B cell (primary cell): ENCODE measurements at regions not wholly inside any gene's neighbourhood (a gene's known extent, or its start where the extent isn't known, plus 50 kb on each side); places are given as distances from the start of the nearest gene placed in this dataset.
"Not testable (repeated sequence)": the region's sequence is repeated elsewhere in the genome, so short reads cannot be mapped to it uniquely, and the experiment has no call there.

ENCODE experiments used
- ATAC-seq: fragments of 200-7000 bp; cut with Tn5 transposase; one replicate; pipeline ENCODE4 v1.10.0; 2021; ENCODE audit warnings: low read depth, mild to moderate bottlenecking, moderate number of reproducible peaks, moderate library complexity
- CTCF ChIA-PET: fragments of 350-600 bp; sonication (Branson Sonifier 250); formaldehyde crosslinking; loops from one replicate; lab custom pipeline; 2021; ENCODE audit warnings: antibody characterized with exemption, inconsistent platforms; lab: Charles Lee
- POLR2A ChIA-PET: fragments of 350-600 bp; sonication (Branson Sonifier 250); formaldehyde crosslinking; loops from one replicate; lab custom pipeline; 2021; ENCODE audit warnings: antibody characterized with exemption; lab: Charles Lee
- DNase-seq: peaks from one replicate; pipeline ENCODE4 v3.0.0; 2013
- H2AFZ ChIP-seq: 2 replicates; pipeline ENCODE4 v1.6.1; 2012; ENCODE audit warnings: mild to moderate bottlenecking, low read depth, low read length; ENCODE audit not compliant: insufficient read depth, poor library complexity, severe bottlenecking
- H3K27ac ChIP-seq, 2 donors: 1 replicate in 1 of 2; 2 replicates in 1 of 2; pipeline ENCODE4 v1.5.1; 2012 to 2013; ENCODE audit warnings: low read length in 2 of 2, mild to moderate bottlenecking in 2 of 2, moderate library complexity in 1 of 2
- H3K27me3 ChIP-seq, 4 experiments: fragments of 200-600 bp in 1 of 4; sonication (generic) in 1 of 4; replicated peaks in 1 of 4; 1 replicate in 2 of 4; 2 replicates in 2 of 4; pipeline versions ENCODE4 v1.6.1 to v1.7.0; 2013 to 2016; ENCODE audit warnings: low read length in 3 of 4, mild to moderate bottlenecking in 2 of 4, mixed read lengths in 1 of 4, moderate library complexity in 1 of 4; ENCODE audit not compliant: insufficient read depth in 4 of 4, control insufficient read depth in 3 of 4; ENCODE audit errors: control extremely low read depth in 1 of 4
- H3K36me3 ChIP-seq, 2 experiments: replicated peaks in 1 of 2; 1 replicate in 1 of 2; 2 replicates in 1 of 2; pipeline versions ENCODE4 v1.6.1 to v1.7.1; 2013; ENCODE audit warnings: low read length in 1 of 2; ENCODE audit not compliant: insufficient read depth in 2 of 2, control insufficient read depth in 1 of 2; ENCODE audit errors: control extremely low read depth in 1 of 2, extremely low read depth in 1 of 2
- H3K4me1 ChIP-seq, 2 donors: fragments of 200-600 bp in 1 of 2; sonication (generic) in 1 of 2; 1 replicate in 1 of 2; 2 replicates in 1 of 2; pipeline versions ENCODE4 v1.5.1 to v1.6.1; 2013 to 2017; ENCODE audit warnings: low read length in 2 of 2; ENCODE audit not compliant: control insufficient read depth in 2 of 2, insufficient read depth in 2 of 2
- H3K4me2 ChIP-seq: replicated peaks from 2 replicates; pipeline ENCODE3; 2012; ENCODE audit warnings: mild to moderate bottlenecking, low read depth, low read length; ENCODE audit not compliant: poor library complexity, severe bottlenecking
- H3K4me3 ChIP-seq, 5 experiments: fragments of 200-600 bp in 1 of 5; sonication (generic) in 1 of 5; 1 replicate in 3 of 5; 2 replicates in 2 of 5; pipeline versions ENCODE4 v1.5.1 to v1.7.0; 2011 to 2016; ENCODE audit warnings: low read length in 4 of 5, mild to moderate bottlenecking in 4 of 5, low read depth in 2 of 5, control low read depth in 1 of 5, moderate library complexity in 1 of 5; ENCODE audit not compliant: insufficient read depth in 1 of 5; ENCODE audit errors: control extremely low read depth in 1 of 5, extremely low read depth in 1 of 5
- H3K79me2 ChIP-seq: fragments of 200-600 bp; sonication (generic); one replicate; pipeline ENCODE4 v1.6.0; 2016; ENCODE audit warnings: low read length; ENCODE audit not compliant: control insufficient read depth, insufficient read depth
- H3K9ac ChIP-seq: fragments of 200-600 bp; sonication (generic); 2 replicates; pipeline ENCODE4 v1.6.1; 2017; ENCODE audit warnings: mild to moderate bottlenecking, low read length, moderate library complexity
- H3K9me3 ChIP-seq, 3 donors: one replicate each; pipeline versions ENCODE4 v1.6.1 to v1.7.1; 2013; ENCODE audit warnings: low read length in 2 of 3; ENCODE audit not compliant: control insufficient read depth in 2 of 3, insufficient read depth in 1 of 3; ENCODE audit errors: control extremely low read depth in 1 of 3
- H4K20me1 ChIP-seq: 2 replicates; pipeline ENCODE4 v1.6.0; 2012; ENCODE audit warnings: mild to moderate bottlenecking, low read length; ENCODE audit not compliant: insufficient read depth, control insufficient read depth, poor library complexity, severe bottlenecking
- H3K27ac Mint-ChIP-seq: one replicate; pipeline ENCODE4 v1.8.0; 2021; ENCODE audit warnings: mixed read lengths
- H3K27me3 Mint-ChIP-seq: one replicate; pipeline ENCODE4 v1.8.0; 2021; ENCODE audit warnings: mixed read lengths
- H3K4me1 Mint-ChIP-seq: one replicate; pipeline ENCODE4 v1.8.0; 2021; ENCODE audit warnings: mixed read lengths
- H3K4me3 Mint-ChIP-seq: one replicate; pipeline ENCODE4 v1.8.0; 2021; ENCODE audit warnings: mixed read lengths
- H3K9me3 Mint-ChIP-seq: one replicate; pipeline ENCODE4 v1.8.0; 2022; ENCODE audit warnings: mixed read lengths; ENCODE audit not compliant: insufficient read depth
- EZH2 ChIP-seq: IDR thresholded peaks from 2 replicates; pipeline ENCODE4 v1.6.1; 2012; ENCODE audit warnings: borderline replicate concordance, low read depth, mild to moderate bottlenecking, moderate library complexity, low read length; ENCODE audit not compliant: insufficient read depth, poor library complexity, severe bottlenecking
- WGBS: methylation state at CpG from one replicate; pipeline ENCODE4 v1.1.5; 2013; ENCODE audit warnings: missing lambda C conversion rate; ENCODE audit not compliant: insufficient coverage; 5-methylcytosine and 5-hydroxymethylcytosine counted together
- intact Hi-C: fragments of 100-400 bp; cut with micrococcal nuclease; formaldehyde crosslinking; loops from one replicate; pipeline ENCODE4 v1.10.0; 2022
- TF ChIP-seq, protein P1 (sequence below): fragments of 200-600 bp; IDR thresholded peaks from one replicate; pipeline ENCODE4 v1.8.0; 2022; ENCODE audit warnings: antibody characterized with exemption, mild to moderate bottlenecking

DNA sequence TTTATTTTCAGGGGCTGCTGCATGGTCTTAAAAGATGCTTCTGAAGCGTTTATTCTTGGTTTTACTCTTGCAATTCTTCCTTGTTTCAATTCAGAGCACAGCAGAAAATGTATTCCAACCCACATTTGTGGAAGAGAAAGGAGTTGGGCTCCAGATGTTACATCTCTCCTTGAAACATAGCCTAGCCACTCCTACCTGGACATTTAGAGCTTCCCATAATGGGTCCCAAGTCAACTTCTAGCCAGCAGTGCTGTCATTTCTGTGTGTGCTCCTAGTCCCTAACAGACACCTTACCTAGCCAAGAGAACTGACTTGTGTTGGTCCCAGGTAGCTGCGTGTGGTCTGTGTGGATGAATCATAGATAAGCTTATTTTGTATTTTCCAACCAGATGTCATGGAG lies 61.2 kb upstream of the ANKRD55 start:
- H3K27me3 Mint-ChIP-seq = no peaks in the 10 kb centered on the region
- DNase-seq (no peak), ATAC-seq (no peak)
- no peak overlapping the region for H2AFZ ChIP-seq
- no peaks in the 10 kb centered on the region for H4K20me1 ChIP-seq
- ChIA-PET POLR2A (no interaction called here), CTCF (no interaction called here)
- H3K9me3 ChIP-seq = peaks cover 0 to 1% (median 0%) of the 10 kb centered on the region in 3 donors
- intact Hi-C loops = no loop called here
- no peaks in the 10 kb centered on the region for H3K9me3 Mint-ChIP-seq
- H3K27ac Mint-ChIP-seq = no peak overlapping the region
- H3K36me3 ChIP-seq = no peaks in the 10 kb centered on the region
- H3K4me1 ChIP-seq = peaks cover 0 to 4% of the 10 kb centered on the region in 2 donors
- no peak for TF ChIP-seq EZH2
- TF ChIP-seq, protein P1, sequence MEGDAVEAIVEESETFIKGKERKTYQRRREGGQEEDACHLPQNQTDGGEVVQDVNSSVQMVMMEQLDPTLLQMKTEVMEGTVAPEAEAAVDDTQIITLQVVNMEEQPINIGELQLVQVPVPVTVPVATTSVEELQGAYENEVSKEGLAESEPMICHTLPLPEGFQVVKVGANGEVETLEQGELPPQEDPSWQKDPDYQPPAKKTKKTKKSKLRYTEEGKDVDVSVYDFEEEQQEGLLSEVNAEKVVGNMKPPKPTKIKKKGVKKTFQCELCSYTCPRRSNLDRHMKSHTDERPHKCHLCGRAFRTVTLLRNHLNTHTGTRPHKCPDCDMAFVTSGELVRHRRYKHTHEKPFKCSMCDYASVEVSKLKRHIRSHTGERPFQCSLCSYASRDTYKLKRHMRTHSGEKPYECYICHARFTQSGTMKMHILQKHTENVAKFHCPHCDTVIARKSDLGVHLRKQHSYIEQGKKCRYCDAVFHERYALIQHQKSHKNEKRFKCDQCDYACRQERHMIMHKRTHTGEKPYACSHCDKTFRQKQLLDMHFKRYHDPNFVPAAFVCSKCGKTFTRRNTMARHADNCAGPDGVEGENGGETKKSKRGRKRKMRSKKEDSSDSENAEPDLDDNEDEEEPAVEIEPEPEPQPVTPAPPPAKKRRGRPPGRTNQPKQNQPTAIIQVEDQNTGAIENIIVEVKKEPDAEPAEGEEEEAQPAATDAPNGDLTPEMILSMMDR = no peak
- no peak overlapping the region for H3K4me3 Mint-ChIP-seq
- H3K4me2 ChIP-seq = no peak overlapping the region
- H3K4me1 Mint-ChIP-seq = peaks cover 10% of the 10 kb centered on the region
- H3K27me3 ChIP-seq = no peaks in the 10 kb centered on the region
- 100% methylated on average over 1 of the region's 2 CpGs for WGBS
- no peak overlapping the region for H3K9ac ChIP-seq
- no peaks in the 10 kb centered on the region for H3K79me2 ChIP-seq
- no peak overlapping the region for H3K4me3 ChIP-seq
- H3K27ac ChIP-seq = no peak overlapping the region

DNA sequence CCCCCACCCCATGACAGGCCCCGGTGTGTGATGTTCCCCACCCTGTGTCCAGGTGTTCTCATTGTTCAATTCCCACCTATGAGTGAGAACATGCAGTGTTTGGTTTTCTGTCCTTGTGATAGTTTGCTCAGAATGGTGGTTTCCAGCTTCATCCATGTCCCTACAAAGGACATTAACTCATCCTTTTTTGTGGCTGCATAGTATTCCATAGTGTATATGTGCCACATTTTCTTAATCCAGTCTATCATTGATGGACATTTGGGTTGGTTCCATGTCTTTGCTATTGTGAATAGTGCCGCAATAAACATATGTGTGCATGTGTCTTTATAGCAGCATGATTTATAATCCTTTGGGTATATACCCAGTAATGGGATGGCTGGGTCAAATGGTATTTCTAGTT lies 59.7 kb upstream of the ANKRD55 start:
- H2AFZ ChIP-seq, ATAC-seq, H3K4me1 ChIP-seq, H3K27me3 ChIP-seq, H3K4me2 ChIP-seq, intact Hi-C loops, H3K27ac ChIP-seq, H3K9me3 ChIP-seq, H3K79me2 ChIP-seq, H3K9ac ChIP-seq, CTCF ChIA-PET, H3K4me3 ChIP-seq, H3K36me3 ChIP-seq, H3K27ac Mint-ChIP-seq, POLR2A ChIA-PET, H3K4me3 Mint-ChIP-seq, H3K27me3 Mint-ChIP-seq, H4K20me1 ChIP-seq, DNase-seq, H3K9me3 Mint-ChIP-seq, H3K4me1 Mint-ChIP-seq: not testable (repeated sequence)
- WGBS = no CpG with 5 or more reads among the region's 2 CpGs
